AG04450 (cell line): ENCODE measurements at regions not wholly inside any gene's neighbourhood (a gene's known extent, or its start where the extent isn't known, plus 50 kb on each side); places are given as distances from the start of the nearest gene placed in this dataset.
A peak's percentile ranks its signal among the peaks of the same experiment; 100 is the strongest.

Experiments used
- CTCF ChIA-PET: fragments of 300-600, 350-600 bp; formaldehyde crosslinking; extraction: SDS; loops from one replicate; lab custom pipeline; 2022; ENCODE audit warnings: antibody characterized with exemption, inconsistent platforms; lab: Charles Lee
- POLR2A ChIA-PET: fragments of 350-600 bp; formaldehyde crosslinking; extraction: SDS; loops from one replicate; lab custom pipeline; 2021; ENCODE audit warnings: antibody characterized with exemption, inconsistent platforms; lab: Yijun Ruan, JAX
- DNase-seq: peaks from one replicate; pipeline ENCODE4 v3.0.0-alpha.2; 2011; ENCODE audit warnings: low read depth, low spot score
- H3K27ac ChIP-seq: one replicate; pipeline ENCODE4 v1.5.1; 2012; ENCODE audit warnings: low read depth, low read length, control low read depth
- H3K27me3 ChIP-seq: one replicate; pipeline ENCODE4 v1.6.0; 2012; ENCODE audit warnings: low read length; ENCODE audit not compliant: control insufficient read depth, insufficient read depth
- H3K4me3 ChIP-seq: 2 replicates; pipeline ENCODE4 v1.5.1; 2011; ENCODE audit warnings: mild to moderate bottlenecking, low read depth, low read length, control low read depth
- H3K9me3 ChIP-seq: 2 replicates; pipeline ENCODE4 v1.5.1; 2012; ENCODE audit warnings: low read length; ENCODE audit not compliant: control insufficient read depth, insufficient read depth
- CTCF ChIP-seq: IDR thresholded peaks from 2 replicates; pipeline ENCODE4 v1.5.1; 2011; ENCODE audit warnings: low read depth, low read length, control low read depth, inconsistent platforms

GRCh38 chr1:112092656-112093371 is 103.3 kb upstream of the KCND3 start:
- no peak for DNase-seq
- Histone ChIP-seq H3K27ac (peak overlapping the region; percentile 21), H3K27me3 (no peaks in the 10 kb centered on the region), H3K4me3 (no peak overlapping the region), H3K9me3 (no peaks in the 10 kb centered on the region)
- POLR2A ChIA-PET = no interaction called here
- no peak for TF ChIP-seq CTCF
- CTCF ChIA-PET = no interaction called here

- Histone ChIP-seq H3K9me3 (no peaks in the 10 kb centered on the region), H3K27ac (no peak overlapping the region), H3K27me3 (no peaks in the 10 kb centered on the region), H3K4me3 (no peak overlapping the region)
- DNase-seq = no peak
- ChIA-PET CTCF (no interaction called here), POLR2A (no interaction called here)
- no peak for TF ChIP-seq CTCF
Observed at GRCh38 chr1:112093372-112093694, 103.9 kb upstream of the KCND3 start.

GRCh38 chr1:112099979-112100378 is 110.5 kb upstream of the KCND3 start:
- H3K4me3 ChIP-seq = no peak overlapping the region
- H3K27me3 ChIP-seq = no peaks in the 10 kb centered on the region
- TF ChIP-seq CTCF = no peak
- DNase-seq = no peak
- H3K27ac ChIP-seq = no peak overlapping the region
- no peaks in the 10 kb centered on the region for H3K9me3 ChIP-seq
- ChIA-PET POLR2A (no interaction called here), CTCF (no interaction called here)

- no peak for DNase-seq
- no peaks in the 10 kb centered on the region for H3K27me3 ChIP-seq
- no peak overlapping the region for H3K27ac ChIP-seq
- ChIA-PET CTCF (no interaction called here), POLR2A (no interaction called here)
- no peak for TF ChIP-seq CTCF
- no peak overlapping the region for H3K4me3 ChIP-seq
- no peaks in the 10 kb centered on the region for H3K9me3 ChIP-seq
Observed at GRCh38 chr1:112105557-112105956, 116.1 kb upstream of the KCND3 start.

- H3K9me3 ChIP-seq = no peaks in the 10 kb centered on the region
Observed at GRCh38 chr1:112110031-112110430, 120.6 kb upstream of the KCND3 start.

More at GRCh38 chr1:112110031-112110430, 120.6 kb upstream of the KCND3 start:
- Histone ChIP-seq H3K27me3 (no peaks in the 10 kb centered on the region), H3K4me3 (no peak overlapping the region), H3K27ac (no peak overlapping the region)
- ChIA-PET POLR2A (no interaction called here), CTCF (no interaction called here)
- no peak for TF ChIP-seq CTCF
- no peak for DNase-seq
